PC-3 (cell line): ENCODE measurements at regions not wholly inside any gene's neighbourhood (a gene's known extent, or its start where the extent isn't known, plus 50 kb on each side); places are given as distances from the start of the nearest gene placed in this dataset.

ENCODE experiments used
- ATAC-seq: fragments of 200-7000 bp; cut with Tn5 transposase; 2 replicates; pipeline ENCODE4 v1.9.1; 2020; ENCODE audit warnings: mild to moderate bottlenecking, moderate library complexity
- BruUV-seq: library from RNA; stranded (reverse); fragments of 400-500 nt; replicated peaks from 2 replicates; lab custom pipeline; 2021; lab: Mats Ljungman, UMichigan
- CTCF ChIA-PET: fragments of 300-600 bp; sonication (Branson Sonifier 250); formaldehyde crosslinking; loops from one replicate; lab custom pipeline; 2022; ENCODE audit warnings: antibody characterized with exemption; lab: Charles Lee
- POLR2A ChIA-PET: fragments of 300-600 bp; sonication (Branson Sonifier 250); formaldehyde crosslinking; loops from one replicate; lab custom pipeline; 2022; ENCODE audit warnings: antibody characterized with exemption; ENCODE audit not compliant: unreplicated experiment; lab: Charles Lee
- DNase-seq: peaks from one replicate; pipeline ENCODE4 v3.0.0-alpha.2; 2015
- H2AFZ ChIP-seq: fragments of 300-600 bp; sonication (generic); 2 replicates; pipeline ENCODE4 v1.6.0; 2016; ENCODE audit warnings: antibody characterized with exemption, low read length
- H3F3A ChIP-seq: fragments of 300-600 bp; sonication (generic); one replicate; pipeline ENCODE4 v1.6.0; 2017; ENCODE audit warnings: antibody characterized with exemption, low read length, control low read depth, mild to moderate bottlenecking; ENCODE audit not compliant: unreplicated experiment
- H3K27ac ChIP-seq: fragments of 300-600 bp; sonication (generic); 2 replicates; pipeline ENCODE4 v1.5.1; 2016; ENCODE audit warnings: mild to moderate bottlenecking, low read length
- H3K27me3 ChIP-seq: fragments of 300-600 bp; sonication (generic); 2 replicates; pipeline ENCODE4 v1.6.1; 2016; ENCODE audit warnings: low read length, mixed read lengths
- H3K36me3 ChIP-seq: fragments of 300-600 bp; sonication (generic); 2 replicates; pipeline ENCODE4 v1.6.1; 2016; ENCODE audit warnings: low read depth, mixed run types, low read length, mixed read lengths
- H3K4me1 ChIP-seq: fragments of 300-600 bp; sonication (generic); 2 replicates; pipeline ENCODE4 v1.5.1; 2016; ENCODE audit warnings: low read length; ENCODE audit not compliant: insufficient read depth
- H3K4me2 ChIP-seq: fragments of 300-600 bp; sonication (generic); 2 replicates; pipeline ENCODE4 v1.6.0; 2016; ENCODE audit warnings: low read length
- H3K4me3 ChIP-seq: fragments of 300-600 bp; sonication (generic); 2 replicates; pipeline ENCODE4 v1.5.1; 2016; ENCODE audit warnings: mild to moderate bottlenecking, low read length, mixed read lengths
- H3K79me2 ChIP-seq: fragments of 300-600 bp; sonication (generic); 2 replicates; pipeline ENCODE4 v1.6.1; 2017; ENCODE audit warnings: low read length, mixed read lengths
- H3K9ac ChIP-seq: fragments of 300-600 bp; sonication (generic); 2 replicates; pipeline ENCODE4 v1.6.0; 2016; ENCODE audit warnings: mild to moderate bottlenecking, low read length
- H3K9me2 ChIP-seq: fragments of 300-600 bp; sonication (generic); replicated peaks from 2 replicates; pipeline ENCODE4 v1.6.1; 2016; ENCODE audit warnings: mixed run types, low read length, mixed read lengths
- H3K9me3 ChIP-seq: fragments of 300-600 bp; sonication (generic); 2 replicates; pipeline ENCODE4 v1.6.1; 2016; ENCODE audit warnings: low read length, mixed read lengths
- H4K20me1 ChIP-seq: fragments of 300-600 bp; sonication (generic); 2 replicates; pipeline ENCODE4 v1.6.1; 2016; ENCODE audit warnings: low read length, mixed read lengths
- CTCF ChIP-seq: fragments of 300-600 bp; sonication (generic); conservative IDR thresholded peaks from 2 replicates; pipeline ENCODE4 v1.5.1; 2017; ENCODE audit warnings: antibody characterized with exemption, low read depth, mild to moderate bottlenecking, low read length
- EZH2 ChIP-seq: fragments of 300-600 bp; sonication (generic); IDR thresholded peaks from one replicate; pipeline ENCODE4 v1.6.1; 2017; ENCODE audit warnings: antibody characterized with exemption, mild to moderate bottlenecking, low read length; ENCODE audit not compliant: unreplicated experiment
- EZH2phosphoT487 ChIP-seq: fragments of 300-600 bp; sonication (generic); IDR thresholded peaks from 2 replicates; pipeline ENCODE4 v1.6.1; 2018; ENCODE audit warnings: mild to moderate bottlenecking, antibody characterized with exemption, low read length, borderline replicate concordance
- intact Hi-C: fragments of 100-400 bp; cut with micrococcal nuclease; formaldehyde crosslinking; loops from 2 replicates; pipeline ENCODE4 v1.9.0; 2023

GRCh38 chr16:85453703-85454102 is 159.4 kb upstream of the GSE1 start:
- Histone ChIP-seq H3K4me1 (no peaks in the 10 kb centered on the region), H3K4me2 (no peak overlapping the region), H3K27ac (no peak overlapping the region), H3F3A (no peaks in the 10 kb centered on the region), H3K9ac (no peak overlapping the region), H3K79me2 (no peaks in the 10 kb centered on the region), H3K9me3 (no peaks in the 10 kb centered on the region), H4K20me1 (no peaks in the 10 kb centered on the region), H3K4me3 (no peak overlapping the region), H2AFZ (no peak overlapping the region), H3K27me3 (no peaks in the 10 kb centered on the region), H3K9me2 (no peaks in the 10 kb centered on the region), H3K36me3 (no peaks in the 10 kb centered on the region)
- ChIA-PET CTCF (no interaction called here), POLR2A (no interaction called here)
- TF ChIP-seq EZH2phosphoT487 (no peak), CTCF (no peak), EZH2 (no peak)
- BruUV-seq = no TSS peak
- ATAC-seq (no peak), DNase-seq (no peak)
- intact Hi-C loops = no loop called here

DNA sequence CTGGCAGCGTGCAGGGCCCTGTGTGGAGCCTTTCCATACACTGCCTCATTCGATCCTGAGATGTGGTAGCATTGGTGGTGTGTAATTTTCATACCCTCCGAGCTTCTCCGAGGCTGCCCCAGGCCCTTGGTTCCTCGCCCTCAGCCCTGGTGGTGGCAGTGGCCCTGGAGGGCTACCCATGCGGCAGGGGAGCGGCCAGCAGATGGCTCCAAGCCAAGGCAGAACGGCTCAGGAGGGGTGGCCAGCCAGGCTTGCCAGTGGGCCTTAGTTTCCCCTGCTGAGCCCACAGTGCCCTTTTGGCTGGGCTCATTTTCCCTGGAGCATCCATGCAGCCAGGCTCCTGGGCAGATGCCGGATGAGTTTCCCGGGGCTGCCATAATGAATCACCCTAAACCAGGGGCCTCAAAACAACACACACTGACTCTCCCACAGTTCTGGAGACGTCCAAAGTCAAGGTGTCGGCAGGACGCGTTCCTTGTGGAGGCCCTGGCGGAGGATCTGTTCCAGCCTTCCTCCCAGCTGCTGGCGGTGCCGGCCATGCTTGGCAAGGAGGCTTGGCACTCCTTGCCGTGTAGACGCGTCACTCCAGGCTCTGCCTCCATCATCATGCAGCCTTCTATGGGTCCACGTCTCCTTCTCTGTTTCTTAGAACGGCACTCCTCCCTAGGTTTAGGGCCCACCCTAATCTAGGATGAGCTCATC is 158.8 kb upstream of the GSE1 start:
- ATAC-seq = no peak
- H3K4me2 ChIP-seq = no peak overlapping the region
- no peak for DNase-seq
- TF ChIP-seq EZH2 = no peak
- no peak for TF ChIP-seq EZH2phosphoT487
- TF ChIP-seq CTCF = no peak
- no peaks in the 10 kb centered on the region for H4K20me1 ChIP-seq
- no peaks in the 10 kb centered on the region for H3K27me3 ChIP-seq
- no peaks in the 10 kb centered on the region for H3K36me3 ChIP-seq
- no peaks in the 10 kb centered on the region for H3K9me2 ChIP-seq
- intact Hi-C loops = no loop called here
- CTCF ChIA-PET = no interaction called here
- BruUV-seq = no TSS peak
- no peak overlapping the region for H3K27ac ChIP-seq
- H3K4me3 ChIP-seq = no peak overlapping the region
- H3K9me3 ChIP-seq = no peaks in the 10 kb centered on the region
- H3K9ac ChIP-seq = no peak overlapping the region
- H2AFZ ChIP-seq = no peak overlapping the region
- no peaks in the 10 kb centered on the region for H3K79me2 ChIP-seq
- no peaks in the 10 kb centered on the region for H3K4me1 ChIP-seq
- POLR2A ChIA-PET = no interaction called here
- H3F3A ChIP-seq = no peaks in the 10 kb centered on the region

DNA sequence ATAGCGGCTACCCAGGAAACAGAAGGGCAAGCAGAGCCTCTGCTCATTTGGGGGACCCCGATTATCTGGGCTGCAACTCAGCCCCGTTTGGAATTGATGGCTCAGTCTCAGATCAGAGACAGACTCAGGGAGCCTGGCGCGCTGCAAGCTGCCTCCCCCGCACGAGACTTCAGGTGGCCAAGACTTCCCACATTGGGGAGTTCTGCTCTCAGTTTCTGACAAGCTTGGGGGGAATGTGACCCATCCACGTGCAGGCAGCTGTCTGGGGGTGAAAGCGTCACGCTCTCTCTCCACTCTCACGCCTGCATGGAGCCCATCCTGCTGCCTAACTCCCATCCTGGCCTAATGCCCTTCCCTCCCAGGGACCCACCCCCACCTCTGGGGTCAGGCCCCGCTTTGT is 157.6 kb upstream of the GSE1 start:
- intact Hi-C loops = no loop called here
- no peaks in the 10 kb centered on the region for H3K4me1 ChIP-seq
- no peaks in the 10 kb centered on the region for H3K79me2 ChIP-seq
- DNase-seq (no peak), ATAC-seq (no peak)
- H4K20me1 ChIP-seq = no peaks in the 10 kb centered on the region
- no peak overlapping the region for H3K27ac ChIP-seq
- H3K27me3 ChIP-seq = no peaks in the 10 kb centered on the region
- H3K4me2 ChIP-seq = no peak overlapping the region
- no peak overlapping the region for H2AFZ ChIP-seq
- TF ChIP-seq CTCF (no peak), EZH2phosphoT487 (no peak), EZH2 (no peak)
- H3K36me3 ChIP-seq = no peaks in the 10 kb centered on the region
- ChIA-PET CTCF (no interaction called here), POLR2A (interaction anchor here (0.6 kb wide), 1 partner anchor 19 kb away, joined by 11 read pairs; no protein-coding TSS in a partner anchor)
- no peaks in the 10 kb centered on the region for H3K9me2 ChIP-seq
- H3F3A ChIP-seq = no peaks in the 10 kb centered on the region
- no peaks in the 10 kb centered on the region for H3K9me3 ChIP-seq
- no TSS peak for BruUV-seq
- no peak overlapping the region for H3K9ac ChIP-seq
- H3K4me3 ChIP-seq = no peak overlapping the region
